COLO668 (cell line): ENCODE measurements at regions not wholly inside any gene's neighbourhood (a gene's known extent, or its start where the extent isn't known, plus 50 kb on each side); places are given as distances from the start of the nearest gene placed in this dataset.

Experiments used
- DNase-seq: peaks from one replicate; lab custom pipeline; 2025; ENCODE audit not compliant: unreplicated experiment; lab: John Stamatoyannopoulos, UW

GRCh38 chr22:27397036-27397953, 404.3 kb downstream of the MN1 start:
- no peak for DNase-seq

DNA sequence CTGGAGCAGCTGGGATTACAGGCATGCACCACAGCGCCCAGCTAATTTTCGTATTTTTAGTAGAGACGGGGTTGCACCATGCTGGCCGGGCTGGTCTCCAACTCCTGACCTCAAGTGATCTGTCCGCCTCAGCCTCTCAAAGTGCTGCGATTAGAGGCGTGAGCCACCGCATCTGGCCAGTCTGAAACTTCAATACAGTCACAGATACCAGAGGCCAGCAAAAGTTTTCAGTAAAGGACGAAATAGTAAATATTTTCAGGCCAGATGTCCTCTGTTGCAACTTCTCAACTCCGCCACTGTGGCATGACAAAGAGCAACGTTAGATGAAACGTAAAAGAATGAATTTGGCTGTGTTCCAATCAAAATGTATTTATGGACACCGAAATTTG, 403.6 kb downstream of the MN1 start:
- no peak for DNase-seq

- no peak for DNase-seq
These were observed 402.4 kb downstream of the MN1 start for GRCh38 chr22:27399161-27399560.

GRCh38 chr22:27400811-27401210, 400.7 kb downstream of the MN1 start:
- DNase-seq, result no peak

GRCh38 chr22:27401321-27401720, 400.2 kb downstream of the MN1 start:
- no peak for DNase-seq

- DNase-seq, result no peak
These were observed 397.1 kb downstream of the MN1 start for GRCh38 chr22:27404441-27404840.

- peak; percentile 60 for DNase-seq
These were observed 395.7 kb downstream of the MN1 start for GRCh38 chr22:27405672-27406388.

- no peak for DNase-seq
These were observed 395.1 kb downstream of the MN1 start for GRCh38 chr22:27406389-27406861.

DNA sequence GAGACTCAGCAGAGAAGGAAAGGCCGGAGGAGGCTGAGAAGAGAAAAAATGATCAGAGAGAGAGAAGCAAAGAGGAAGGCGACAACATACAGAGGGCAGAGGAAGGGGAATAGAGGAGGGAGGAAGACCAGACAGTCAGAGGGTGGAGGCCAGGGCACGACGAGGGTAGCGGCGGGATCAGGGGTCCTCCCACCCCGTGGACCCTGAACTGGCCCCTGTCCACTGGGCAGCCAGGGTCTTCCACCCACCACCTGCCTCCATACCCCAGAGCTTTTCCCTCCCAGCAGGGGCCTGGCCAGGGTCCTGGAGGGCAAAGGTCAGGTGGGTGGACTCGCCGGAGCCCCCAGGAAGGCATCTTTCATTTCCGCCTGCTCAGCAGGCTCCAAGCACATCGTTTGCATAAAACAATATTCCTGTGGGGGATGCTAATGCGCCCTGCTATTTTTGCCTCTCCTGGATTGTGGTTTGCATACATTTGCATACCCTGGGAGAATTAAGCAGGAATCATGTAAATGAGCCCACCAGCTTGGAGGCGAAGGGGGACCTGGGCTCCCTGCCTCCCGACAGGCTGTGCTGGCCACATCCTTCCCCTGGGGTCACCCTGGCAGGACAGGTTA, 394.1 kb downstream of the MN1 start:
- no peak for DNase-seq

DNA sequence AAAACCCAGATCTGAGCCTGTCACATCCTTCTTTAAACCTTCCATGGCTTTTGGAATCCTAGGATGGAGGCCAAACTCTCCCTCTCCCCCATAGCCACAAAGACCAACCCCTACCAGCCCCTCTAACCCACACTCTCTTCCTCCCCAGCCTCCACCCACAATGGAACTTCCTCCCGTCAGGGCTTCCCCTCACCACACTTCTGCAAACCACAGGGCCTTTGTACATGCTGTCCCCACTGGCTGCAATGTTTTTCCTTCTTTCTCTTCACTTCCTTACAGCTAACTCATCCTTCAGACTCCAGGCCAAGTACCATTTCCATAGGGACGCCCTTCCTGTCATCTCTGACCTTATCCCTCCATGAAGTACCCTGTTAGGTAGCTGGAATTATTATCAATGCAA, 393.5 kb downstream of the MN1 start:
- DNase-seq, result no peak

DNA sequence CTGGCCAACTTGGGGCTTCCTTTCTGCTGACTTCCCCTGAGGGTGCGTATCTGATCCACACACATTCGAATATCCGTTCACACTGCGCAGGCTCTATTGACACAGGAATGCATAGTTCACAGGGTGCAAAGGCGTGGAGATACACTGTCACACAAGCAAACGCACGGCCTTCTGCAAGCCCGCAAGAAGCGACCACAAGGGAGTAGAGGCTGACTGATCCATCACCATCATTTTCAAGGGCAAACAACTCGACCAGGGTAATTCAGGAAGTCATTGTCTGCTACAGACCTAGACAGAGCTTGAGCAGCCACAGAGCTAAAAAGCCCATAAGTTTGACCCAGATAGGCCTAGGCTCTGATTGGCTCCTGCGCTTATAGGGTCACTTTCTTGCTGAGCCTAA, 392.3 kb downstream of the MN1 start:
- DNase-seq, result peak; percentile 14

DNA sequence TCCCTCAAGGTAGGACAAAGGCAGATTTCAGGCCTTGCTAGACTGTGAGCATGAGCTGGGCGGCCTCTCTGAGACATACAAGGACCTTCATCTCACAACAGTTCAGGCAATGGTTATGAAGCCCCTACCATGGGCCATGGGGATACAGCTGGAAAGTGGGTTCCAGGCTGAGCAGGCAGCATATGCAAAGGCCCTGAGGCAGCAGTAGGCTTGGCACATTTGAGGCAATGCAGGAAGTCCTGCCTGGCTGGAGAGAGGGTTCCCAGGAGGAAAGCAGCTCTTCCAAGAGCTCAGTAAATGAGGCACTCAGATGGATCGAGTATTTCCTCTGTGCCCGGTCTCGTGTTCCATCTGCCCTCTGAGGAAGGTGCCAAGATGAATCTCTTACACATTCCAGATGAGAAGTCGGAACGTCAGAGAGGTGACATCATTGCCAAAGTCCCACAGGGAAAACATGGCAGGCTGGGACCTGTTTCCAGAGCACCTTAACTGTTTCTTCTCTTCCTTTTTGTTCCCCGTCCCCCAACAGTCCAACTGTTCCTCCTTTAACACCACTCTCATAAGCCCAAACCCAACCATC, 388.6 kb downstream of the MN1 start:
- no peak for DNase-seq

- no peak for DNase-seq
These were observed 387.9 kb downstream of the MN1 start for GRCh38 chr22:27413702-27414101.

GRCh38 chr22:27416511-27417420, 384.8 kb downstream of the MN1 start:
- DNase-seq, result no peak

GRCh38 chr22:27417421-27417814, 384.1 kb downstream of the MN1 start:
- no peak for DNase-seq

- DNase-seq, result no peak
These were observed 383.3 kb downstream of the MN1 start for GRCh38 chr22:27418261-27418660.

- DNase-seq, result no peak
These were observed 382.1 kb downstream of the MN1 start for GRCh38 chr22:27419473-27419872.

DNA sequence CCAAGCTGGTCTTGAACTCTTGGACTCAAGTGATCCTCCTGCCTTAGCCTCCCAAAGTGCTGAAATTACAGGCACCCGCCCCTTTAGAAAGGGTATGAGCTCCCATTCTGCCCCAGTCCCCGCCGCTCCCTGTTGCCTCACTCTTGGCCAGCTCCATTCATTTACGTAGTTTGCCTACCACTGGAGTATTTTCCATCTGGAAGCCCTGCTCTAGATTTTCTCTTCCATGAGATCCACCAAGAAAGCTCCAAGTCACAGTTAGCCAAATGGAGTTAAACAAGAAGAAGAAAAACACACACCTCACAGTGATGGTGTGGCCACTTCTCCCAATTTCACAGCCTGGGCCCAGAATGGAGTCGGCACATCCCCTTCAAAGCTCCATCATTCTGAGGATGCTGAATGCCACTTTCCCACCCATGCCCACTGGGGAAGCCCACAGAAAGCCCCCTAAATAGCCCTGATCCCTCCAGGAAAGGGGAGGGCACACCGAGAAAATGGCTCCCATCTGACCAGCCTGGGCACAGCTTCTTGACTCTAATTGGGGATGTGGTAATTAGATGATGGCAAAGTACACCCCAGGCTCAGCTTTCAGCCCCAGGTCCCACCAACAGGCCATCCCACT, 381.2 kb downstream of the MN1 start:
- DNase-seq, result no peak

GRCh38 chr22:27420817-27421361, 380.7 kb downstream of the MN1 start:
- DNase-seq, result peak; percentile 7

DNA sequence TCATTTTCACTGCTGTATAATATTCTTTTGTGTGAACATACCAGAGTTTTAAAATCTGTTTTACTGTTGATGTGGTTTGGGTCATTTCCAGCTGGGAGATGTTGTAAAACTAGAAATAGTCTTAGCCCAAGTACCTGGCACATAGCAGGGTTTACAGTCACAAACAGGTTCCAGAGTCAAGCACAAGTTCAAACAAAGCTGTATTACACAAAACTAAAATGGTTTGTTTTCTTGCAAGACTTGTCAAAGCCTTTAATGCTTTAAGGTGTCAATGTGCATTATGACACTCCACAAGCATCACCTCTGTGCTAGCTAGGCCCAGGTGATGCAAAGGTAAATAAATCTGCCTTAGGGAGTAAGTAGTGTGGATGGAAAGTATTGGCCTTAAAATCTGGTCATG, 379.1 kb downstream of the MN1 start:
- no peak for DNase-seq
